ENCODE measurements at regions not wholly inside any gene's neighbourhood (a gene's known extent, or its start where the extent isn't known, plus 50 kb on each side); places are given as distances from the start of the nearest gene placed in this dataset.

GRCh38 chrX:4844376-4844775 is 1130.9 kb upstream of the PRKX start:
- no peak overlapping the region for H3K27ac Mint-ChIP-seq
- no peak overlapping the region for H3K4me3 Mint-ChIP-seq
- no peak for ATAC-seq (replicated peaks in 1 of 2)
- H3K36me3 Mint-ChIP-seq (ENCODE audit: insufficient read depth in 2 of 2) = peaks cover 0 to 2% of the 10 kb centered on the region in 2 donors
- no peaks in the 10 kb centered on the region for H3K4me1 Mint-ChIP-seq (ENCODE audit: low read depth)
- peaks cover 2 to 10% of the 10 kb centered on the region in 2 donors for H3K9me3 Mint-ChIP-seq
- no peaks in the 10 kb centered on the region for H3K27me3 Mint-ChIP-seq (ENCODE audit: low read depth)
- no peak for DNase-seq

GRCh38 chrX:4841216-4841745 is 1127.8 kb upstream of the PRKX start:
- DNase-seq = no peak
- ATAC-seq (replicated peaks in 1 of 2) = no peak
- Mint-ChIP-seq H3K27ac (no peak overlapping the region), H3K4me3 (no peak overlapping the region), H3K27me3 (ENCODE audit: low read depth) (no peaks in the 10 kb centered on the region), H3K4me1 (ENCODE audit: low read depth) (no peaks in the 10 kb centered on the region), H3K36me3 (ENCODE audit: insufficient read depth in 2 of 2) (no peaks in the 10 kb centered on the region), H3K9me3 (peaks cover 2 to 6% of the 10 kb centered on the region in 2 donors)

- DNase-seq (no peak), ATAC-seq (replicated peaks in 1 of 2) (no peak)
- Mint-ChIP-seq H3K27ac (no peak overlapping the region), H3K27me3 (ENCODE audit: low read depth) (no peaks in the 10 kb centered on the region), H3K4me3 (no peak overlapping the region), H3K9me3 (peaks cover 0 to 16% of the 10 kb centered on the region in 2 donors), H3K4me1 (ENCODE audit: low read depth) (no peaks in the 10 kb centered on the region), H3K36me3 (ENCODE audit: insufficient read depth in 2 of 2) (no peaks in the 10 kb centered on the region)
Observed at GRCh38 chrX:4831574-4831973, 1118.1 kb upstream of the PRKX start.

- no peaks in the 10 kb centered on the region for H3K36me3 Mint-ChIP-seq (ENCODE audit: insufficient read depth in 2 of 2)
- H3K27me3 Mint-ChIP-seq (ENCODE audit: low read depth) = no peaks in the 10 kb centered on the region
- ATAC-seq (replicated peaks in 1 of 2) = no peak
- H3K4me3 Mint-ChIP-seq = no peak overlapping the region
- H3K9me3 Mint-ChIP-seq = peaks cover 0 to 15% of the 10 kb centered on the region in 2 donors
- no peaks in the 10 kb centered on the region for H3K4me1 Mint-ChIP-seq (ENCODE audit: low read depth)
- no peak overlapping the region for H3K27ac Mint-ChIP-seq
- no peak for DNase-seq
Observed at GRCh38 chrX:4830880-4831557, 1117.6 kb upstream of the PRKX start.

- no peaks in the 10 kb centered on the region for H3K4me1 Mint-ChIP-seq (ENCODE audit: low read depth)
- DNase-seq (no peak), ATAC-seq (replicated peaks in 1 of 2) (no peak)
- H3K27ac Mint-ChIP-seq = no peak overlapping the region
- H3K4me3 Mint-ChIP-seq = no peak overlapping the region
- no peaks in the 10 kb centered on the region for H3K36me3 Mint-ChIP-seq (ENCODE audit: insufficient read depth in 2 of 2)
- no peaks in the 10 kb centered on the region for H3K27me3 Mint-ChIP-seq (ENCODE audit: low read depth)
- peaks cover 6 to 18% of the 10 kb centered on the region in 2 donors for H3K9me3 Mint-ChIP-seq
Observed at GRCh38 chrX:4825550-4825949, 1112.1 kb upstream of the PRKX start.

- no peaks in the 10 kb centered on the region for H3K4me1 Mint-ChIP-seq (ENCODE audit: low read depth)
- DNase-seq = no peak
- no peaks in the 10 kb centered on the region for H3K9me3 Mint-ChIP-seq
- no peaks in the 10 kb centered on the region for H3K27me3 Mint-ChIP-seq (ENCODE audit: low read depth)
- H3K36me3 Mint-ChIP-seq (ENCODE audit: insufficient read depth in 2 of 2) = no peaks in the 10 kb centered on the region
- no peak overlapping the region for H3K27ac Mint-ChIP-seq
- H3K4me3 Mint-ChIP-seq = no peak overlapping the region
- no peak for ATAC-seq (replicated peaks in 1 of 2)
Observed at GRCh38 chrX:4809571-4809970, 1096.1 kb upstream of the PRKX start.

GRCh38 chrX:4805502-4805901 is 1092.1 kb upstream of the PRKX start:
- Mint-ChIP-seq H3K36me3 (ENCODE audit: insufficient read depth in 2 of 2) (no peaks in the 10 kb centered on the region), H3K9me3 (peaks cover 0 to 1% of the 10 kb centered on the region in 2 donors), H3K27me3 (ENCODE audit: low read depth) (no peaks in the 10 kb centered on the region), H3K4me1 (ENCODE audit: low read depth) (no peaks in the 10 kb centered on the region), H3K4me3 (no peak overlapping the region), H3K27ac (no peak overlapping the region)
- no peak for DNase-seq
- ATAC-seq (replicated peaks in 1 of 2) = no peak

- no peak overlapping the region for H3K27ac Mint-ChIP-seq
- no peak overlapping the region for H3K4me3 Mint-ChIP-seq
- no peaks in the 10 kb centered on the region for H3K36me3 Mint-ChIP-seq (ENCODE audit: insufficient read depth in 2 of 2)
- DNase-seq (no peak), ATAC-seq (replicated peaks in 1 of 2) (no peak)
- peaks cover 0 to 2% of the 10 kb centered on the region in 2 donors for H3K9me3 Mint-ChIP-seq
- no peaks in the 10 kb centered on the region for H3K27me3 Mint-ChIP-seq (ENCODE audit: low read depth)
- H3K4me1 Mint-ChIP-seq (ENCODE audit: low read depth) = no peaks in the 10 kb centered on the region
Observed at GRCh38 chrX:4800756-4801155, 1087.3 kb upstream of the PRKX start.

- Mint-ChIP-seq H3K4me1 (ENCODE audit: low read depth) (no peaks in the 10 kb centered on the region), H3K9me3 (peaks cover 0 to 2% of the 10 kb centered on the region in 2 donors), H3K36me3 (ENCODE audit: insufficient read depth in 2 of 2) (no peaks in the 10 kb centered on the region), H3K27ac (no peak overlapping the region), H3K27me3 (ENCODE audit: low read depth) (no peaks in the 10 kb centered on the region), H3K4me3 (no peak overlapping the region)
- DNase-seq (no peak), ATAC-seq (replicated peaks in 1 of 2) (no peak)
Observed at GRCh38 chrX:4787971-4788370, 1074.5 kb upstream of the PRKX start.

GRCh38 chrX:4764888-4765287 is 1051.4 kb upstream of the PRKX start:
- no peaks in the 10 kb centered on the region for H3K36me3 Mint-ChIP-seq (ENCODE audit: insufficient read depth in 2 of 2)
- no peaks in the 10 kb centered on the region for H3K9me3 Mint-ChIP-seq
- no peaks in the 10 kb centered on the region for H3K27me3 Mint-ChIP-seq (ENCODE audit: low read depth)
- no peak for DNase-seq
- ATAC-seq (replicated peaks in 1 of 2) = no peak
- no peak overlapping the region for H3K27ac Mint-ChIP-seq
- no peaks in the 10 kb centered on the region for H3K4me1 Mint-ChIP-seq (ENCODE audit: low read depth)
- no peak overlapping the region for H3K4me3 Mint-ChIP-seq

- DNase-seq (no peak), ATAC-seq (replicated peaks in 1 of 2) (no peak)
- Mint-ChIP-seq H3K9me3 (peaks cover 0 to 3% of the 10 kb centered on the region in 2 donors), H3K27me3 (ENCODE audit: low read depth) (no peaks in the 10 kb centered on the region), H3K36me3 (ENCODE audit: insufficient read depth in 2 of 2) (no peaks in the 10 kb centered on the region), H3K27ac (no peak overlapping the region), H3K4me3 (no peak overlapping the region), H3K4me1 (ENCODE audit: low read depth) (no peaks in the 10 kb centered on the region)
Observed at GRCh38 chrX:4762196-4762595, 1048.7 kb upstream of the PRKX start.

- Mint-ChIP-seq H3K27ac (no peak overlapping the region), H3K4me3 (no peak overlapping the region)
- no peak for ATAC-seq (replicated peaks in 1 of 2)
Observed at GRCh38 chrX:4754878-4755604, 1041.6 kb upstream of the PRKX start.

GRCh38 chrX:4741024-4741423 is 1027.6 kb upstream of the PRKX start:
- Mint-ChIP-seq H3K27me3 (ENCODE audit: low read depth) (no peaks in the 10 kb centered on the region), H3K36me3 (ENCODE audit: insufficient read depth in 2 of 2) (no peaks in the 10 kb centered on the region)

More at GRCh38 chrX:4754878-4755604, 1041.6 kb upstream of the PRKX start:
- Mint-ChIP-seq H3K27me3 (ENCODE audit: low read depth) (no peaks in the 10 kb centered on the region), H3K9me3 (peaks cover 0 to 8% of the 10 kb centered on the region in 2 donors), H3K36me3 (ENCODE audit: insufficient read depth in 2 of 2) (no peaks in the 10 kb centered on the region), H3K4me1 (ENCODE audit: low read depth) (no peaks in the 10 kb centered on the region)
- no peak for DNase-seq

More at GRCh38 chrX:4741024-4741423, 1027.6 kb upstream of the PRKX start:
- Mint-ChIP-seq H3K4me3 (no peak overlapping the region), H3K9me3 (peaks cover 0 to 1% of the 10 kb centered on the region in 2 donors), H3K4me1 (ENCODE audit: low read depth) (no peaks in the 10 kb centered on the region), H3K27ac (no peak overlapping the region)
- ATAC-seq (replicated peaks in 1 of 2) (no peak), DNase-seq (no peak)
